ENCODE measurements at regions not wholly inside any gene's neighbourhood (a gene's known extent, or its start where the extent isn't known, plus 50 kb on each side); places are given as distances from the start of the nearest gene placed in this dataset.
"Not testable (repeated sequence)": the region's sequence is repeated elsewhere in the genome, so short reads cannot be mapped to it uniquely, and the experiment has no call there.

- TF ChIP-seq, protein P1, sequence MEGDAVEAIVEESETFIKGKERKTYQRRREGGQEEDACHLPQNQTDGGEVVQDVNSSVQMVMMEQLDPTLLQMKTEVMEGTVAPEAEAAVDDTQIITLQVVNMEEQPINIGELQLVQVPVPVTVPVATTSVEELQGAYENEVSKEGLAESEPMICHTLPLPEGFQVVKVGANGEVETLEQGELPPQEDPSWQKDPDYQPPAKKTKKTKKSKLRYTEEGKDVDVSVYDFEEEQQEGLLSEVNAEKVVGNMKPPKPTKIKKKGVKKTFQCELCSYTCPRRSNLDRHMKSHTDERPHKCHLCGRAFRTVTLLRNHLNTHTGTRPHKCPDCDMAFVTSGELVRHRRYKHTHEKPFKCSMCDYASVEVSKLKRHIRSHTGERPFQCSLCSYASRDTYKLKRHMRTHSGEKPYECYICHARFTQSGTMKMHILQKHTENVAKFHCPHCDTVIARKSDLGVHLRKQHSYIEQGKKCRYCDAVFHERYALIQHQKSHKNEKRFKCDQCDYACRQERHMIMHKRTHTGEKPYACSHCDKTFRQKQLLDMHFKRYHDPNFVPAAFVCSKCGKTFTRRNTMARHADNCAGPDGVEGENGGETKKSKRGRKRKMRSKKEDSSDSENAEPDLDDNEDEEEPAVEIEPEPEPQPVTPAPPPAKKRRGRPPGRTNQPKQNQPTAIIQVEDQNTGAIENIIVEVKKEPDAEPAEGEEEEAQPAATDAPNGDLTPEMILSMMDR (IDR thresholded peaks at IDR 0.05), result not testable (repeated sequence)
- not testable (repeated sequence) for TF ChIP-seq POLR2A, POLR2AphosphoS5 (IDR thresholded peaks at IDR 0.05)
Observed at GRCh38 chr9:138203304-138203703, 325.7 kb downstream of the CACNA1B start.

Measured in prostate gland (tissue), 2 donors.